IMR-90 (cell line): ENCODE measurements at regions not wholly inside any gene's neighbourhood (a gene's known extent, or its start where the extent isn't known, plus 50 kb on each side); places are given as distances from the start of the nearest gene placed in this dataset.

ENCODE experiments used
- ATAC-seq: fragments of 200-7000 bp; cut with Tn5 transposase; 2 replicates; pipeline ENCODE4 v1.9.1; 2020; ENCODE audit warnings: low read depth, mild to moderate bottlenecking, moderate library complexity
- BruUV-seq: library from RNA; stranded (reverse); fragments of 400-500 nt; replicated peaks from 2 replicates; lab custom pipeline; 2021; lab: Mats Ljungman, UMichigan
- CTCF ChIA-PET: fragments of 300-600 bp; formaldehyde crosslinking; extraction: SDS; loops from one replicate; lab custom pipeline; 2021; ENCODE audit warnings: antibody characterized with exemption; lab: Yijun Ruan, JAX
- POLR2A ChIA-PET: fragments of 300-600 bp; sonication (Branson Sonifier 250); formaldehyde crosslinking; loops from one replicate; lab custom pipeline; 2022; ENCODE audit warnings: antibody characterized with exemption; ENCODE audit not compliant: unreplicated experiment; lab: Charles Lee
- DNase-seq: peaks from one replicate; pipeline ENCODE4 v3.0.0; 2013
- H2AFZ ChIP-seq: replicated peaks from 2 replicates; pipeline ENCODE3; 2013; ENCODE audit warnings: low read length, mild to moderate bottlenecking; ENCODE audit not compliant: poor library complexity
- H2AK5ac ChIP-seq: 2 replicates; pipeline ENCODE4 v1.6.1; 2013; ENCODE audit warnings: low read depth, low read length, inconsistent platforms
- H2AK9ac ChIP-seq: replicated peaks from 2 replicates; pipeline ENCODE3; 2013; ENCODE audit warnings: mild to moderate bottlenecking, low read depth, low read length, moderate library complexity; ENCODE audit not compliant: poor library complexity
- H2BK120ac ChIP-seq: 2 replicates; pipeline ENCODE4 v1.6.1; 2013; ENCODE audit warnings: low read depth, low read length, inconsistent platforms
- H2BK15ac ChIP-seq: 3 replicates; pipeline ENCODE4 v1.6.1; 2013; ENCODE audit warnings: low read depth, low read length, inconsistent platforms
- H2BK20ac ChIP-seq: 2 replicates; pipeline ENCODE4 v1.6.1; 2013; ENCODE audit warnings: low read depth, mild to moderate bottlenecking, inconsistent platforms, low read length, moderate library complexity
- H2BK5ac ChIP-seq: 2 replicates; pipeline ENCODE4 v1.6.1; 2013; ENCODE audit warnings: mild to moderate bottlenecking, low read depth, low read length, inconsistent platforms; ENCODE audit not compliant: poor library complexity, severe bottlenecking
- H3K14ac ChIP-seq: replicated peaks from 2 replicates; pipeline ENCODE4 v1.6.1; 2013; ENCODE audit warnings: low read depth, low read length, inconsistent platforms
- H3K18ac ChIP-seq: 2 replicates; pipeline ENCODE4 v1.6.1; 2013; ENCODE audit warnings: low read depth, low read length, control low read depth
- H3K23ac ChIP-seq: 2 replicates; pipeline ENCODE4 v1.6.1; 2013; ENCODE audit warnings: low read depth, low read length, inconsistent platforms
- H3K27ac ChIP-seq: 2 replicates; pipeline ENCODE4 v1.5.1; 2013; ENCODE audit warnings: mild to moderate bottlenecking, control low read depth, low read length; ENCODE audit not compliant: insufficient read depth
- H3K27me3 ChIP-seq: 2 replicates; pipeline ENCODE4 v1.6.1; 2013; ENCODE audit warnings: low read length; ENCODE audit not compliant: control insufficient read depth, insufficient read depth
- H3K36me3 ChIP-seq: 2 replicates; pipeline ENCODE4 v1.6.1; 2013; ENCODE audit warnings: low read length, mixed read lengths; ENCODE audit not compliant: control insufficient read depth, insufficient read depth
- H3K4ac ChIP-seq: 2 replicates; pipeline ENCODE4 v1.6.1; 2013; ENCODE audit warnings: low read depth, low read length, inconsistent platforms
- H3K4me1 ChIP-seq: 2 replicates; pipeline ENCODE4 v1.6.1; 2013; ENCODE audit warnings: low read length, mixed read lengths; ENCODE audit not compliant: control insufficient read depth, insufficient read depth
- H3K4me2 ChIP-seq: 2 replicates; pipeline ENCODE4 v1.6.1; 2013; ENCODE audit warnings: low read depth, mild to moderate bottlenecking, control low read depth, low read length, moderate library complexity
- H3K4me3 ChIP-seq: 2 replicates; pipeline ENCODE4 v1.5.1; 2013; ENCODE audit warnings: low read depth, mild to moderate bottlenecking, control low read depth, low read length, moderate library complexity; ENCODE audit not compliant: insufficient read depth
- H3K56ac ChIP-seq: 2 replicates; pipeline ENCODE4 v1.6.1; 2013; ENCODE audit warnings: low read length, inconsistent platforms; ENCODE audit not compliant: insufficient read depth; ENCODE audit errors: extremely low read depth
- H3K79me1 ChIP-seq, 2 experiments: 2 replicates each; pipeline ENCODE4 v1.6.1; 2013; ENCODE audit warnings: low read length in 2 of 2, inconsistent platforms in 1 of 2, low read depth in 1 of 2
- H3K9ac ChIP-seq: 2 replicates; pipeline ENCODE4 v1.6.1; 2013; ENCODE audit warnings: low read depth, low read length, control low read depth
- H3K9me1 ChIP-seq: 2 replicates; pipeline ENCODE4 v1.6.1; 2013; ENCODE audit warnings: low read length, inconsistent platforms; ENCODE audit not compliant: insufficient read depth
- H3K9me3 ChIP-seq: 2 replicates; pipeline ENCODE4 v1.6.1; 2013; ENCODE audit warnings: low read length; ENCODE audit not compliant: control insufficient read depth, insufficient read depth
- H4K20me1 ChIP-seq: 2 replicates; pipeline ENCODE4 v1.6.1; 2013; ENCODE audit warnings: low read length, inconsistent platforms; ENCODE audit not compliant: insufficient read depth
- H4K5ac ChIP-seq: 2 replicates; pipeline ENCODE4 v1.6.1; 2013; ENCODE audit warnings: mild to moderate bottlenecking, low read depth, low read length, control low read depth
- H4K8ac ChIP-seq, 2 experiments: 2 replicates each; pipeline ENCODE4 v1.6.1; 2013; ENCODE audit warnings: low read depth in 2 of 2, low read length in 2 of 2, control low read depth in 1 of 2, inconsistent platforms in 1 of 2
- H4K91ac ChIP-seq: 2 replicates; pipeline ENCODE4 v1.6.1; 2013; ENCODE audit warnings: low read depth, low read length, inconsistent platforms; ENCODE audit not compliant: insufficient read depth
- BHLHE40 ChIP-seq: fragments of 150-350 bp; IDR thresholded peaks from 2 replicates; pipeline ENCODE4 v1.6.1; 2016; ENCODE audit warnings: mild to moderate bottlenecking, low read depth, low read length
- CEBPB ChIP-seq: IDR thresholded peaks from 2 replicates; pipeline ENCODE4 v1.6.1; 2012; ENCODE audit warnings: low read depth, low read length, improper control_type of control experiment
- CHD1 ChIP-seq: IDR thresholded peaks from 2 replicates; pipeline ENCODE4 v1.6.1; 2012; ENCODE audit warnings: low read depth, low read length, improper control_type of control experiment
- FOS ChIP-seq: fragments of 150-350 bp; IDR thresholded peaks from 2 replicates; pipeline ENCODE4 v1.6.1; 2016; ENCODE audit warnings: low read depth, low read length
- MAFK ChIP-seq: IDR thresholded peaks from 2 replicates; pipeline ENCODE4 v1.6.1; 2012; ENCODE audit warnings: low read depth, low read length, improper control_type of control experiment
- MAZ ChIP-seq: IDR thresholded peaks from 2 replicates; pipeline ENCODE4 v1.6.1; 2012; ENCODE audit warnings: low read depth, mild to moderate bottlenecking, low read length, improper control_type of control experiment, moderate library complexity, borderline replicate concordance
- MXI1 ChIP-seq: IDR thresholded peaks from 2 replicates; pipeline ENCODE4 v1.6.1; 2012; ENCODE audit warnings: low read depth, mild to moderate bottlenecking, low read length, moderate library complexity, borderline replicate concordance
- NFE2L2 ChIP-seq: fragments of 150-350 bp; IDR thresholded peaks from 2 replicates; pipeline ENCODE4 v1.6.1; 2016; ENCODE audit warnings: low read depth, mild to moderate bottlenecking, low read length
- POLR2A ChIP-seq: IDR thresholded peaks from 2 replicates; pipeline ENCODE4 v1.6.1; 2012; ENCODE audit warnings: mild to moderate bottlenecking, low read depth, low read length
- RAD21 ChIP-seq: IDR thresholded peaks from 2 replicates; pipeline ENCODE4 v1.6.1; 2012; ENCODE audit warnings: low read length, improper control_type of control experiment
- RCOR1 ChIP-seq: IDR thresholded peaks from 2 replicates; pipeline ENCODE4 v1.6.1; 2012; ENCODE audit warnings: mild to moderate bottlenecking, low read length, improper control_type of control experiment; ENCODE audit not compliant: insufficient replicate concordance
- RFX5 ChIP-seq: IDR thresholded peaks from 2 replicates; pipeline ENCODE4 v1.8.0; 2012; ENCODE audit warnings: low read depth, mild to moderate bottlenecking, low read length, moderate library complexity
- SMC3 ChIP-seq: fragments of 150-350 bp; IDR thresholded peaks from 2 replicates; pipeline ENCODE4 v1.6.1; 2016; ENCODE audit warnings: low read depth, mild to moderate bottlenecking, antibody characterized with exemption, low read length, moderate library complexity
- WGBS, 2 experiments: methylation state at CpG; one replicate each; pipeline versions ENCODE4 v1.1.5 to v1.1.7; 2013; ENCODE audit warnings: missing lambda C conversion rate in 2 of 2; ENCODE audit not compliant: insufficient read length in 1 of 2; ENCODE audit errors: extremely low coverage in 2 of 2; 5-methylcytosine and 5-hydroxymethylcytosine counted together
- dilution Hi-C: fragments of 300-500 bp; cut with HindIII; formaldehyde crosslinking; loops from one replicate; pipeline ENCODE4 v1.14.3; 2018; ENCODE audit warnings: low sequenced_read_pairs; ENCODE audit not compliant: unreplicated experiment
- in situ Hi-C: fragments of 300-500 bp; cut with MboI; formaldehyde crosslinking; loops from 3 replicates; pipeline ENCODE4 v1.14.3; 2019; ENCODE audit warnings: low sequenced_read_pairs, inconsistent platforms, mixed read lengths
- intact Hi-C: fragments of 100-400 bp; cut with micrococcal nuclease; formaldehyde crosslinking; loops from 2 replicates; pipeline ENCODE4 v1.10.0; 2022
- TF ChIP-seq, protein P1 (sequence below): fragments of 150-350 bp; IDR thresholded peaks from 2 replicates; pipeline ENCODE4 v1.6.1; 2017; ENCODE audit warnings: mild to moderate bottlenecking, antibody characterized with exemption, low read length, low read depth
- TF ChIP-seq, protein P2 (sequence below): fragments of 150-350 bp; IDR thresholded peaks from 2 replicates; pipeline ENCODE4 v1.6.1; 2016; ENCODE audit warnings: low read depth, mild to moderate bottlenecking, low read length, moderate library complexity, borderline replicate concordance
- TF ChIP-seq, protein P3 (sequence below): conservative IDR thresholded peaks from 2 replicates; pipeline ENCODE4 v1.5.1; 2012; ENCODE audit warnings: mild to moderate bottlenecking, low read depth, low read length, improper control_type of control experiment

DNA sequence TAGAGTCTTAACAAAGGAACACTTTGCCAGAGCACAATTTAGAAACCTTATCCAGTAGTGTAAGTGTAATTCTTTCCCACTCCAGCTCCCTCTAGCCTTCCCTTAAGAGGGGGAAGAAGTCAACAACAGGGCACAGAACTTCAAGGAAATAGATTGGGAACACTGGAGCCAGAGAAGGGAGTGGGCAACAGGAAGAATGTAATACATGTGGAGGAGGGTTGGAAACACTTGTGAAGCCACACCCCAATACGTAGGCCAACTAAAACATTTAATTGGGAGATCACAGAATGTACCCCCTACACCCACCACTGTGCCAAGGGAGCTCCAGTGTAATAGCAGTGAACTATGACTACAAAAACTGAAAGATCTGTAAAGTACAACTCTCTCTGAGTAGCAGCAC, 735.7 kb upstream of the HS3ST5 start:
- 0 out of 2 replicates have a peak, but pooled peaks cover under 1% of the 10 kb centered on the region for H3K9me3 ChIP-seq
- H3K79me1 ChIP-seq = no peaks in the 10 kb centered on the region
- no peak overlapping the region for H3K9ac ChIP-seq
- in situ Hi-C loops (no loop called here), intact Hi-C loops (no loop called here), dilution Hi-C loops (no loop called here)
- no peak overlapping the region for H3K18ac ChIP-seq
- H3K56ac ChIP-seq = no peak overlapping the region
- no peak overlapping the region for H2AK5ac ChIP-seq
- no peak for TF ChIP-seq RAD21
- TF ChIP-seq RFX5 = no peak
- TF ChIP-seq, protein P1, sequence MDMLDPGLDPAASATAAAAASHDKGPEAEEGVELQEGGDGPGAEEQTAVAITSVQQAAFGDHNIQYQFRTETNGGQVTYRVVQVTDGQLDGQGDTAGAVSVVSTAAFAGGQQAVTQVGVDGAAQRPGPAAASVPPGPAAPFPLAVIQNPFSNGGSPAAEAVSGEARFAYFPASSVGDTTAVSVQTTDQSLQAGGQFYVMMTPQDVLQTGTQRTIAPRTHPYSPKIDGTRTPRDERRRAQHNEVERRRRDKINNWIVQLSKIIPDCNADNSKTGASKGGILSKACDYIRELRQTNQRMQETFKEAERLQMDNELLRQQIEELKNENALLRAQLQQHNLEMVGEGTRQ = no peak
- TF ChIP-seq POLR2A = no peak
- TF ChIP-seq NFE2L2 = no peak
- TF ChIP-seq MXI1 = no peak
- TF ChIP-seq MAFK = no peak
- TF ChIP-seq, protein P2, sequence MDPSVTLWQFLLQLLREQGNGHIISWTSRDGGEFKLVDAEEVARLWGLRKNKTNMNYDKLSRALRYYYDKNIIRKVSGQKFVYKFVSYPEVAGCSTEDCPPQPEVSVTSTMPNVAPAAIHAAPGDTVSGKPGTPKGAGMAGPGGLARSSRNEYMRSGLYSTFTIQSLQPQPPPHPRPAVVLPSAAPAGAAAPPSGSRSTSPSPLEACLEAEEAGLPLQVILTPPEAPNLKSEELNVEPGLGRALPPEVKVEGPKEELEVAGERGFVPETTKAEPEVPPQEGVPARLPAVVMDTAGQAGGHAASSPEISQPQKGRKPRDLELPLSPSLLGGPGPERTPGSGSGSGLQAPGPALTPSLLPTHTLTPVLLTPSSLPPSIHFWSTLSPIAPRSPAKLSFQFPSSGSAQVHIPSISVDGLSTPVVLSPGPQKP = no peak
- TF ChIP-seq MAZ = no peak
- no peak for TF ChIP-seq SMC3
- TF ChIP-seq RCOR1 = no peak
- no peak for TF ChIP-seq CHD1
- no peak for TF ChIP-seq FOS
- TF ChIP-seq, protein P3, sequence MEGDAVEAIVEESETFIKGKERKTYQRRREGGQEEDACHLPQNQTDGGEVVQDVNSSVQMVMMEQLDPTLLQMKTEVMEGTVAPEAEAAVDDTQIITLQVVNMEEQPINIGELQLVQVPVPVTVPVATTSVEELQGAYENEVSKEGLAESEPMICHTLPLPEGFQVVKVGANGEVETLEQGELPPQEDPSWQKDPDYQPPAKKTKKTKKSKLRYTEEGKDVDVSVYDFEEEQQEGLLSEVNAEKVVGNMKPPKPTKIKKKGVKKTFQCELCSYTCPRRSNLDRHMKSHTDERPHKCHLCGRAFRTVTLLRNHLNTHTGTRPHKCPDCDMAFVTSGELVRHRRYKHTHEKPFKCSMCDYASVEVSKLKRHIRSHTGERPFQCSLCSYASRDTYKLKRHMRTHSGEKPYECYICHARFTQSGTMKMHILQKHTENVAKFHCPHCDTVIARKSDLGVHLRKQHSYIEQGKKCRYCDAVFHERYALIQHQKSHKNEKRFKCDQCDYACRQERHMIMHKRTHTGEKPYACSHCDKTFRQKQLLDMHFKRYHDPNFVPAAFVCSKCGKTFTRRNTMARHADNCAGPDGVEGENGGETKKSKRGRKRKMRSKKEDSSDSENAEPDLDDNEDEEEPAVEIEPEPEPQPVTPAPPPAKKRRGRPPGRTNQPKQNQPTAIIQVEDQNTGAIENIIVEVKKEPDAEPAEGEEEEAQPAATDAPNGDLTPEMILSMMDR = no peak
- no peak for TF ChIP-seq CEBPB
- TF ChIP-seq BHLHE40 = no peak
- no TSS peak for BruUV-seq
- H3K23ac ChIP-seq = no peak overlapping the region
- no peak overlapping the region for H2AFZ ChIP-seq
- no peak overlapping the region for H2BK20ac ChIP-seq
- no peak overlapping the region for H4K8ac ChIP-seq
- H3K27ac ChIP-seq = no peak overlapping the region
- no peak overlapping the region for H3K14ac ChIP-seq
- H4K5ac ChIP-seq = no peak overlapping the region
- H4K91ac ChIP-seq = no peak overlapping the region
- no peak overlapping the region for H2BK120ac ChIP-seq
- H4K20me1 ChIP-seq = no peaks in the 10 kb centered on the region
- H3K36me3 ChIP-seq = no peaks in the 10 kb centered on the region
- ChIA-PET POLR2A (no interaction called here), CTCF (no interaction called here)
- no peak overlapping the region for H3K4me3 ChIP-seq
- no CpG with 5 or more reads among the region's 1 CpG for WGBS, 2 experiments
- no peak overlapping the region for H2AK9ac ChIP-seq
- H3K27me3 ChIP-seq = no peaks in the 10 kb centered on the region
- H3K9me1 ChIP-seq = no peaks in the 10 kb centered on the region
- DNase-seq (no peak), ATAC-seq (no peak)
- no peak overlapping the region for H3K4me2 ChIP-seq
- no peaks in the 10 kb centered on the region for H3K4me1 ChIP-seq
- no peak overlapping the region for H2BK5ac ChIP-seq
- no peak overlapping the region for H2BK15ac ChIP-seq
- no peak overlapping the region for H3K4ac ChIP-seq
